NB4 (cell line): ENCODE measurements at regions not wholly inside any gene's neighbourhood (a gene's known extent, or its start where the extent isn't known, plus 50 kb on each side); places are given as distances from the start of the nearest gene placed in this dataset.

ENCODE experiments used
- DNase-seq: peaks from one replicate; pipeline ENCODE4 v3.0.0; 2010; ENCODE audit warnings: low read depth
- H3K4me3 ChIP-seq: one replicate; pipeline ENCODE4 v1.5.1; 2011; ENCODE audit warnings: mild to moderate bottlenecking, low read depth, low read length, moderate library complexity
- CTCF ChIP-seq: IDR thresholded peaks from one replicate; pipeline ENCODE4 v1.5.1; 2012; ENCODE audit warnings: low read depth, low read length
- MAX ChIP-seq: IDR thresholded peaks from 2 replicates; pipeline ENCODE4 v1.6.1; 2011; ENCODE audit warnings: low read depth, low read length
- MYC ChIP-seq: IDR thresholded peaks from 2 replicates; pipeline ENCODE4 v1.6.1; 2011; ENCODE audit warnings: low read depth, low read length
- POLR2A ChIP-seq: IDR thresholded peaks from 2 replicates; pipeline ENCODE4 v1.6.1; 2011; ENCODE audit warnings: mild to moderate bottlenecking; ENCODE audit not compliant: insufficient read length; ENCODE audit errors: extremely low read depth

GRCh38 chr3:10712121-10712520 is 103.9 kb upstream of the SLC6A11 start:
- no peak for TF ChIP-seq POLR2A
- no peak for TF ChIP-seq CTCF
- TF ChIP-seq MYC: no peak
- TF ChIP-seq MAX: no peak
- H3K4me3 ChIP-seq: no peak overlapping the region
- no peak for DNase-seq

GRCh38 chr3:10713656-10714055 is 102.4 kb upstream of the SLC6A11 start:
- H3K4me3 ChIP-seq: no peak overlapping the region
- DNase-seq: no peak
- TF ChIP-seq MAX (no peak), POLR2A (no peak)

DNA sequence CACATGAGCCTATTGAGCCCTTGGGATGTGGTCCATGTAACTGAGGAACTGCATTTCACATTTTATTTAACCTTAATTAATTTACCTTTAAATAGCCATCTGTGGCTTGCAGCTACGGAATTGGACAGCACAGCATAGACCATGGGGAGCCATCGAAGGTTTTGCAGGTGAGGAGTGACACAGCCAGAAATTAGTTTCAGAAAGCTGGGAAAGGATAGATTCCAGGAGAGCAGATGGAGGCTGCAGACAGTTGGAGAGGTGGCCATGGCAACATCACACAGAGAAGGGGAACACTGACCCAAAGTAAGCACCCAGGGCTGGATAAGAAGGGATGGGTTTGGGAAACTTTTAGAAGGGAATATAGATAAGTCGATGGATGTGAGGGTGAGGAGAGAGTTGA is 100.1 kb upstream of the SLC6A11 start:
- TF ChIP-seq POLR2A (no peak), MYC (no peak), MAX (no peak), CTCF (no peak)
- DNase-seq: no peak
- H3K4me3 ChIP-seq: no peak overlapping the region

- TF ChIP-seq POLR2A (no peak), CTCF (no peak), MYC (no peak), MAX (no peak)
- no peak for DNase-seq
These were observed 99.1 kb upstream of the SLC6A11 start for GRCh38 chr3:10716964-10717363.

GRCh38 chr3:10717756-10718155 is 98.3 kb upstream of the SLC6A11 start:
- DNase-seq: no peak
- H3K4me3 ChIP-seq: no peak overlapping the region
- TF ChIP-seq MYC (no peak), CTCF (no peak), MAX (no peak), POLR2A (no peak)

More at GRCh38 chr3:10716964-10717363, 99.1 kb upstream of the SLC6A11 start:
- no peak overlapping the region for H3K4me3 ChIP-seq

- no peak for DNase-seq
- no peak overlapping the region for H3K4me3 ChIP-seq
- TF ChIP-seq MAX (no peak), CTCF (no peak), POLR2A (no peak), MYC (no peak)
These were observed 94.9 kb upstream of the SLC6A11 start for GRCh38 chr3:10721101-10721500.
